ENCODE measurements at regions not wholly inside any gene's neighbourhood (a gene's known extent, or its start where the extent isn't known, plus 50 kb on each side); places are given as distances from the start of the nearest gene placed in this dataset.

GRCh38 chr7:84801396-84801795, 385.5 kb downstream of the SEMA3D start:
- TF ChIP-seq CTCF (IDR thresholded peaks at IDR 0.05; ENCODE audit: poor library complexity): no peak
- TF ChIP-seq EZH2phosphoT487 (IDR thresholded peaks at IDR 0.05; ENCODE audit: low read depth, severe bottlenecking, unreplicated experiment): no peak
